ENCODE measurements at regions not wholly inside any gene's neighbourhood (a gene's known extent, or its start where the extent isn't known, plus 50 kb on each side); places are given as distances from the start of the nearest gene placed in this dataset.

DNA sequence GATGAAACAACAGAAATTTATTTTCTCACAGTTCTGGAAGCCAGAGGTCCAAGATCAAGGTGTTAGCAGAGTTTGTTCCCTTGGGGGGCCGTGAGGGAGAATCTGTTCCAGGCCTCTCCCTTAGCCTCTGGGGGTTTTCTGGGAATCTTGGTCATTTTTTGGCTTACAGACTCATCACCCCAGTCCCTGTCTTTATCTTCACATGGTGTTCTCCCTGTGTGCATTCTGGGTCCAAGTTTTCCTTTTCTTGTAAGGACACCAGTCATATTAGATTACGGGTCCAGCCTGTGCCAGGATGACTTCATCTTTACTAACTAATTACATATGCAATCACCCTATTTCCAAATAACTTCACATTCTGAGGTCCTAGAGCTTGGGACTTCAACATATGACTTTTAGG, 292.5 kb upstream of the TRIB2 start:
- ChIA-PET POLR2A (ENCODE audit: unreplicated experiment) (no interaction called here), CTCF (no interaction called here)
- no peak for DNase-seq
- no TSS peak for BruUV-seq (replicated peaks)
- TF ChIP-seq EZH2 (IDR thresholded peaks at IDR 0.05; ENCODE audit: low read depth): no peak
- TF ChIP-seq, protein P1, sequence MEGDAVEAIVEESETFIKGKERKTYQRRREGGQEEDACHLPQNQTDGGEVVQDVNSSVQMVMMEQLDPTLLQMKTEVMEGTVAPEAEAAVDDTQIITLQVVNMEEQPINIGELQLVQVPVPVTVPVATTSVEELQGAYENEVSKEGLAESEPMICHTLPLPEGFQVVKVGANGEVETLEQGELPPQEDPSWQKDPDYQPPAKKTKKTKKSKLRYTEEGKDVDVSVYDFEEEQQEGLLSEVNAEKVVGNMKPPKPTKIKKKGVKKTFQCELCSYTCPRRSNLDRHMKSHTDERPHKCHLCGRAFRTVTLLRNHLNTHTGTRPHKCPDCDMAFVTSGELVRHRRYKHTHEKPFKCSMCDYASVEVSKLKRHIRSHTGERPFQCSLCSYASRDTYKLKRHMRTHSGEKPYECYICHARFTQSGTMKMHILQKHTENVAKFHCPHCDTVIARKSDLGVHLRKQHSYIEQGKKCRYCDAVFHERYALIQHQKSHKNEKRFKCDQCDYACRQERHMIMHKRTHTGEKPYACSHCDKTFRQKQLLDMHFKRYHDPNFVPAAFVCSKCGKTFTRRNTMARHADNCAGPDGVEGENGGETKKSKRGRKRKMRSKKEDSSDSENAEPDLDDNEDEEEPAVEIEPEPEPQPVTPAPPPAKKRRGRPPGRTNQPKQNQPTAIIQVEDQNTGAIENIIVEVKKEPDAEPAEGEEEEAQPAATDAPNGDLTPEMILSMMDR (conservative IDR thresholded peaks at IDR 0.05): no peak
- H3K36me3 ChIP-seq (ENCODE audit: low read depth): no peaks in the 10 kb centered on the region
- H3K4me2 ChIP-seq: no peak overlapping the region
- H4K20me1 ChIP-seq (ENCODE audit: insufficient read depth): no peaks in the 10 kb centered on the region
- H3K9me2 ChIP-seq (ENCODE audit: insufficient read depth): 0 out of 2 replicates have a peak, but pooled peaks cover 5% of the 10 kb centered on the region
- no peaks in the 10 kb centered on the region for H3K4me1 ChIP-seq (replicated peaks; ENCODE audit: insufficient read depth)
- no peaks in the 10 kb centered on the region for H3K27me3 ChIP-seq (ENCODE audit: insufficient read depth, low read depth)
- no peaks in the 10 kb centered on the region for H3K79me2 ChIP-seq (ENCODE audit: low read depth)
- no peak overlapping the region for H2AFZ ChIP-seq
- H3K27ac ChIP-seq: no peak overlapping the region
- intact Hi-C loops (cut with micrococcal nuclease; ENCODE audit: unreplicated experiment): no loop called here
- no peaks in the 10 kb centered on the region for H3F3A ChIP-seq (ENCODE audit: insufficient read depth, low read depth)
- no peak overlapping the region for H3K4me3 ChIP-seq
- no peaks in the 10 kb centered on the region for H3K9me3 ChIP-seq (ENCODE audit: insufficient read depth, low read depth)

DNA sequence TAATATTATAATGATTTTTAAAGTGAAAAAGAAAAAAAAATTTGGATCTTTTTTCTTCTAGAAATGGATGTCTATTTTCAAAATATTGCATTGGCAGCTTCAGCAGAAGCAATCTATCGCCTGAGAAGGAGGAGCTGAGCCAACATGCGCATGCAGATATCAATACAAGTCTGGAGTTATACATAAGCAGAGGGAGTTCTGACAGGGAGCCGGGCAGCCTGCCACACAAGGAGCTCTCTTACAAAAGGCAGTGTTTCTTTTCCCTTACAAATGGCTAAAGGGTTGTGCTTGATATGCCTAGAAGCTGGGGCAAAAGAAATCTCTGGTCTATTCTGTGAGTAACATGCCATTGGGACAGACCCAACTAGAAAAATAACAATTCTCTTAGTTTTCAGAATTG, 291.9 kb upstream of the TRIB2 start:
- POLR2A ChIA-PET (ENCODE audit: unreplicated experiment): no interaction called here
- H3K27me3 ChIP-seq (ENCODE audit: insufficient read depth, low read depth): no peaks in the 10 kb centered on the region
- no peak overlapping the region for H3K4me2 ChIP-seq
- no TSS peak for BruUV-seq (replicated peaks)
- no peaks in the 10 kb centered on the region for H4K20me1 ChIP-seq (ENCODE audit: insufficient read depth)
- H3K4me3 ChIP-seq: no peak overlapping the region
- no peaks in the 10 kb centered on the region for H3K79me2 ChIP-seq (ENCODE audit: low read depth)
- no peak overlapping the region for H2AFZ ChIP-seq
- H3F3A ChIP-seq (ENCODE audit: insufficient read depth, low read depth): no peaks in the 10 kb centered on the region
- TF ChIP-seq, protein P1 (conservative IDR thresholded peaks at IDR 0.05): no peak
- no peak for TF ChIP-seq EZH2 (IDR thresholded peaks at IDR 0.05; ENCODE audit: low read depth)
- H3K4me1 ChIP-seq (replicated peaks; ENCODE audit: insufficient read depth): no peaks in the 10 kb centered on the region
- H3K9me2 ChIP-seq (ENCODE audit: insufficient read depth): 0 out of 2 replicates have a peak, but pooled peaks cover 5% of the 10 kb centered on the region
- CTCF ChIA-PET: no interaction called here
- intact Hi-C loops (cut with micrococcal nuclease; ENCODE audit: unreplicated experiment): no loop called here
- H3K36me3 ChIP-seq (ENCODE audit: low read depth): no peaks in the 10 kb centered on the region
- H3K27ac ChIP-seq: no peak overlapping the region
- H3K9me3 ChIP-seq (ENCODE audit: insufficient read depth, low read depth): 0 out of 2 replicates have a peak, but pooled peaks cover 2% of the 10 kb centered on the region
- no peak for DNase-seq

DNA sequence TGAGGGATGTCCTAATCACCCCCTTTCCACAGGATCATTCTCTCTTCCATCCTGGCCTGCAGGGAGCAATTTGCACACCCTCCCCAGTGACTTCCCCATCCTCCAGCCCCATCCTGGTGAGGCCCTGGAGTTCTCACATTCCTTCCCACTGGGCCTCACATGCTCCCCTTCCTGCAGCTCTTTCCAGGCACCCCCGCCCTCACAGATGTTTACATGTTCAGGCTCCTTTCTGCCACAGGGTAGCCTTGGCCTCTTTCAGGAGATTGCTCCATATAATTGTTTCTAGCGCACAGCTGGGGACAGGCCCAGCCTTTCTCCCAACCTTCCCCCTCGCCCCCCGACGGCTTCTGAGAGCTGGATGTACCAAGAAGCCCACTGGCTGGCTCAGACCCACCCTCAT, 288.4 kb upstream of the TRIB2 start:
- 0 out of 2 replicates have a peak, but pooled peaks cover 11% of the 10 kb centered on the region for H3K9me3 ChIP-seq (ENCODE audit: insufficient read depth, low read depth)
- TF ChIP-seq EZH2 (IDR thresholded peaks at IDR 0.05; ENCODE audit: low read depth): no peak
- TF ChIP-seq, protein P1 (conservative IDR thresholded peaks at IDR 0.05): no peak
- DNase-seq: no peak
- no peaks in the 10 kb centered on the region for H3K27me3 ChIP-seq (ENCODE audit: insufficient read depth, low read depth)
- H3K4me2 ChIP-seq: no peak overlapping the region
- no peak overlapping the region for H3K27ac ChIP-seq
- no TSS peak for BruUV-seq (replicated peaks)
- no peak overlapping the region for H3K4me3 ChIP-seq
- POLR2A ChIA-PET (ENCODE audit: unreplicated experiment): no interaction called here
- CTCF ChIA-PET: no interaction called here
- H3K4me1 ChIP-seq (replicated peaks; ENCODE audit: insufficient read depth): no peaks in the 10 kb centered on the region
- 0 out of 2 replicates have a peak, but pooled peaks cover 5% of the 10 kb centered on the region for H3K9me2 ChIP-seq (ENCODE audit: insufficient read depth)
- intact Hi-C loops (cut with micrococcal nuclease; ENCODE audit: unreplicated experiment): no loop called here
- H3K79me2 ChIP-seq (ENCODE audit: low read depth): no peaks in the 10 kb centered on the region
- no peaks in the 10 kb centered on the region for H4K20me1 ChIP-seq (ENCODE audit: insufficient read depth)
- H2AFZ ChIP-seq: no peak overlapping the region
- H3F3A ChIP-seq (ENCODE audit: insufficient read depth, low read depth): no peaks in the 10 kb centered on the region
- H3K36me3 ChIP-seq (ENCODE audit: low read depth): no peaks in the 10 kb centered on the region
